GM23338 (cell line): ENCODE measurements at regions not wholly inside any gene's neighbourhood (a gene's known extent, or its start where the extent isn't known, plus 50 kb on each side); places are given as distances from the start of the nearest gene placed in this dataset.

Experiments
- ATAC-seq: fragments of 200-7000 bp; cut with Tn5 transposase; 3 replicates; pipeline ENCODE4 v1.9.1; 2020
- DNase-seq: peaks from one replicate; pipeline ENCODE4 v3.0.0-alpha.2; 2015; ENCODE audit warnings: low spot score
- H2AFZ ChIP-seq: fragments of 200-600 bp; sonication (generic); 2 replicates; pipeline ENCODE4 v1.8.0; 2016; ENCODE audit warnings: antibody characterized with exemption, mild to moderate bottlenecking, moderate library complexity
- H3F3A ChIP-seq: fragments of 200-600 bp; sonication (generic); replicated peaks from 2 replicates; pipeline ENCODE4 v1.8.0; 2017; ENCODE audit warnings: antibody characterized with exemption, mixed run types, low read depth
- H3K27ac ChIP-seq: fragments of 200-600 bp; sonication (generic); 2 replicates; pipeline ENCODE4 v1.6.1; 2016; ENCODE audit warnings: low read depth
- H3K27me3 ChIP-seq: fragments of 200-600 bp; sonication (generic); 2 replicates; pipeline ENCODE4 v1.8.0; 2016; ENCODE audit warnings: mild to moderate bottlenecking, mixed run types, moderate library complexity; ENCODE audit not compliant: insufficient read depth
- H3K36me3 ChIP-seq: fragments of 200-600 bp; sonication (generic); 2 replicates; pipeline ENCODE4 v1.8.0; 2016; ENCODE audit warnings: mild to moderate bottlenecking; ENCODE audit not compliant: insufficient read depth
- H3K4me1 ChIP-seq: fragments of 200-600 bp; sonication (generic); 2 replicates; pipeline ENCODE4 v1.8.0; 2016; ENCODE audit warnings: mild to moderate bottlenecking, moderate library complexity; ENCODE audit not compliant: insufficient read depth
- H3K4me2 ChIP-seq: fragments of 200-600 bp; sonication (generic); 2 replicates; pipeline ENCODE4 v1.7.1; 2017; ENCODE audit warnings: mixed run types
- H3K4me3 ChIP-seq: fragments of 200-600 bp; sonication (generic); 2 replicates; pipeline ENCODE4 v1.6.1; 2016; ENCODE audit warnings: mixed run types
- H3K79me2 ChIP-seq: fragments of 200-600 bp; sonication (generic); replicated peaks from 2 replicates; pipeline ENCODE4 v1.8.0; 2017; ENCODE audit warnings: mild to moderate bottlenecking; ENCODE audit not compliant: insufficient read depth
- H3K9me2 ChIP-seq: fragments of 200-600 bp; sonication (generic); 2 replicates; pipeline ENCODE4 v1.8.0; 2017; ENCODE audit not compliant: insufficient read depth
- H4K20me1 ChIP-seq: fragments of 200-600 bp; sonication (generic); replicated peaks from 2 replicates; pipeline ENCODE4 v1.8.0; 2017; ENCODE audit warnings: mild to moderate bottlenecking; ENCODE audit not compliant: insufficient read depth
- H3K27ac Mint-ChIP-seq: 2 replicates; pipeline ENCODE4 v1.8.0; 2020; ENCODE audit warnings: inconsistent platforms, mild to moderate bottlenecking, moderate library complexity, mixed read lengths
- H3K27me3 Mint-ChIP-seq: 3 replicates; pipeline ENCODE4 v1.8.0; 2022; ENCODE audit warnings: low read depth, mild to moderate bottlenecking, moderate library complexity, mixed read lengths, inconsistent platforms; ENCODE audit not compliant: insufficient read depth, poor library complexity
- H3K36me3 Mint-ChIP-seq: 3 replicates; pipeline ENCODE4 v1.8.0; 2021; ENCODE audit warnings: low read depth, mild to moderate bottlenecking, inconsistent platforms, moderate library complexity, mixed read lengths
- H3K4me1 Mint-ChIP-seq: 3 replicates; pipeline ENCODE4 v1.8.0; 2020; ENCODE audit warnings: mild to moderate bottlenecking, inconsistent platforms, mixed read lengths
- H3K4me3 Mint-ChIP-seq: 3 replicates; pipeline ENCODE4 v1.8.0; 2021; ENCODE audit warnings: moderate library complexity, mild to moderate bottlenecking, inconsistent platforms, mixed read lengths
- H3K9me3 Mint-ChIP-seq: 3 replicates; pipeline ENCODE4 v1.8.0; 2020; ENCODE audit warnings: moderate library complexity, mild to moderate bottlenecking, inconsistent platforms, mixed read lengths
- CREB1 ChIP-seq: fragments of 250-450 bp; sonication (Bioruptor Pico); IDR thresholded peaks from 2 replicates; pipeline ENCODE4 v1.5.0; 2020; ENCODE audit warnings: low read depth, mild to moderate bottlenecking, moderate library complexity
- CTCF ChIP-seq, 2 experiments: fragments of 200-600 bp in 1 of 2; sonication (generic) in 1 of 2; conservative IDR thresholded peaks; 2 replicates each; pipeline versions ENCODE4 v1.5.1 to v1.6.1; 2016 to 2017; ENCODE audit warnings: antibody characterized with exemption in 2 of 2, low read depth in 2 of 2, mild to moderate bottlenecking in 2 of 2, moderate library complexity in 1 of 2
- EZH2 ChIP-seq: fragments of 200-600 bp; sonication (generic); IDR thresholded peaks from one replicate; pipeline ENCODE4 v1.8.0; 2017; ENCODE audit warnings: antibody characterized with exemption, mild to moderate bottlenecking, low read depth; ENCODE audit not compliant: unreplicated experiment
- EZH2phosphoT487 ChIP-seq: fragments of 200-600 bp; sonication (generic); IDR thresholded peaks from one replicate; pipeline ENCODE4 v1.8.1; 2018; ENCODE audit warnings: antibody characterized with exemption; ENCODE audit not compliant: unreplicated experiment
- JUNB ChIP-seq: IDR thresholded peaks from one replicate; pipeline ENCODE4 v1.6.1; 2016; ENCODE audit warnings: antibody characterized with exemption; ENCODE audit not compliant: unreplicated experiment
- NANOG ChIP-seq: IDR thresholded peaks from 2 replicates; pipeline ENCODE4 v1.6.1; 2016; ENCODE audit warnings: antibody characterized with exemption, borderline replicate concordance
- POLR2AphosphoS5 ChIP-seq: IDR thresholded peaks from 2 replicates; pipeline ENCODE4 v1.6.1; 2016; ENCODE audit warnings: antibody characterized with exemption, low read depth
- STAT1 ChIP-seq: IDR thresholded peaks from one replicate; pipeline ENCODE4 v1.6.1; 2016; ENCODE audit warnings: antibody characterized with exemption; ENCODE audit not compliant: unreplicated experiment
- ZNF114 ChIP-seq: fragments of 250-450 bp; sonication (Bioruptor Pico); IDR thresholded peaks from 2 replicates; pipeline ENCODE4 v1.5.0; 2020; ENCODE audit warnings: mild to moderate bottlenecking, moderate library complexity
- ZNF331 ChIP-seq: fragments of 250-450 bp; sonication (Bioruptor Pico); IDR thresholded peaks from 2 replicates; pipeline ENCODE4 v1.5.0; 2020; ENCODE audit warnings: low read depth, mild to moderate bottlenecking, moderate library complexity
- TF ChIP-seq, protein P1 (sequence below): IDR thresholded peaks from one replicate; pipeline ENCODE4 v1.6.1; 2018; ENCODE audit warnings: antibody characterized with exemption; ENCODE audit not compliant: unreplicated experiment
- TF ChIP-seq, protein P2 (sequence below): IDR thresholded peaks from 2 replicates; pipeline ENCODE4 v1.6.1; 2016; ENCODE audit warnings: antibody characterized with exemption
- TF ChIP-seq, protein P3 (sequence below): fragments of 250-450 bp; sonication (Bioruptor Pico); IDR thresholded peaks from 2 replicates; pipeline ENCODE4 v1.5.0; 2020; ENCODE audit warnings: mild to moderate bottlenecking, moderate library complexity

- DNase-seq (no peak), ATAC-seq (no peak)
- Histone ChIP-seq H3K27ac (no peak overlapping the region), H3K4me3 (no peak overlapping the region), H3F3A (no peaks in the 10 kb centered on the region), H3K79me2 (no peaks in the 10 kb centered on the region), H3K9me2 (no peaks in the 10 kb centered on the region), H3K27me3 (no peaks in the 10 kb centered on the region), H3K4me1 (no peaks in the 10 kb centered on the region), H3K4me2 (no peak overlapping the region), H2AFZ (no peak overlapping the region), H3K36me3 (no peaks in the 10 kb centered on the region), H4K20me1 (no peaks in the 10 kb centered on the region)
- no peak overlapping the region for H3K4me3 Mint-ChIP-seq
- no peaks in the 10 kb centered on the region for H3K36me3 Mint-ChIP-seq
- H3K27me3 Mint-ChIP-seq: no peaks in the 10 kb centered on the region
- H3K27ac Mint-ChIP-seq: no peak overlapping the region
- H3K9me3 Mint-ChIP-seq: no peaks in the 10 kb centered on the region
- TF ChIP-seq ZNF114 (CRISPR knock-in tag) (no peak), POLR2AphosphoS5 (no peak), JUNB (no peak), ZNF331 (CRISPR knock-in tag) (no peak), CTCF (conservative IDR thresholded peaks at IDR 0.05; ENCODE audit: low read depth in 2 of 2) (no peak), NANOG (no peak), STAT1 (no peak), CREB1 (CRISPR knock-in tag) (no peak), EZH2phosphoT487 (no peak), EZH2 (no peak)
- TF ChIP-seq, protein P1, sequence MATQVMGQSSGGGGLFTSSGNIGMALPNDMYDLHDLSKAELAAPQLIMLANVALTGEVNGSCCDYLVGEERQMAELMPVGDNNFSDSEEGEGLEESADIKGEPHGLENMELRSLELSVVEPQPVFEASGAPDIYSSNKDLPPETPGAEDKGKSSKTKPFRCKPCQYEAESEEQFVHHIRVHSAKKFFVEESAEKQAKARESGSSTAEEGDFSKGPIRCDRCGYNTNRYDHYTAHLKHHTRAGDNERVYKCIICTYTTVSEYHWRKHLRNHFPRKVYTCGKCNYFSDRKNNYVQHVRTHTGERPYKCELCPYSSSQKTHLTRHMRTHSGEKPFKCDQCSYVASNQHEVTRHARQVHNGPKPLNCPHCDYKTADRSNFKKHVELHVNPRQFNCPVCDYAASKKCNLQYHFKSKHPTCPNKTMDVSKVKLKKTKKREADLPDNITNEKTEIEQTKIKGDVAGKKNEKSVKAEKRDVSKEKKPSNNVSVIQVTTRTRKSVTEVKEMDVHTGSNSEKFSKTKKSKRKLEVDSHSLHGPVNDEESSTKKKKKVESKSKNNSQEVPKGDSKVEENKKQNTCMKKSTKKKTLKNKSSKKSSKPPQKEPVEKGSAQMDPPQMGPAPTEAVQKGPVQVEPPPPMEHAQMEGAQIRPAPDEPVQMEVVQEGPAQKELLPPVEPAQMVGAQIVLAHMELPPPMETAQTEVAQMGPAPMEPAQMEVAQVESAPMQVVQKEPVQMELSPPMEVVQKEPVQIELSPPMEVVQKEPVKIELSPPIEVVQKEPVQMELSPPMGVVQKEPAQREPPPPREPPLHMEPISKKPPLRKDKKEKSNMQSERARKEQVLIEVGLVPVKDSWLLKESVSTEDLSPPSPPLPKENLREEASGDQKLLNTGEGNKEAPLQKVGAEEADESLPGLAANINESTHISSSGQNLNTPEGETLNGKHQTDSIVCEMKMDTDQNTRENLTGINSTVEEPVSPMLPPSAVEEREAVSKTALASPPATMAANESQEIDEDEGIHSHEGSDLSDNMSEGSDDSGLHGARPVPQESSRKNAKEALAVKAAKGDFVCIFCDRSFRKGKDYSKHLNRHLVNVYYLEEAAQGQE: no peak
- TF ChIP-seq, protein P2, sequence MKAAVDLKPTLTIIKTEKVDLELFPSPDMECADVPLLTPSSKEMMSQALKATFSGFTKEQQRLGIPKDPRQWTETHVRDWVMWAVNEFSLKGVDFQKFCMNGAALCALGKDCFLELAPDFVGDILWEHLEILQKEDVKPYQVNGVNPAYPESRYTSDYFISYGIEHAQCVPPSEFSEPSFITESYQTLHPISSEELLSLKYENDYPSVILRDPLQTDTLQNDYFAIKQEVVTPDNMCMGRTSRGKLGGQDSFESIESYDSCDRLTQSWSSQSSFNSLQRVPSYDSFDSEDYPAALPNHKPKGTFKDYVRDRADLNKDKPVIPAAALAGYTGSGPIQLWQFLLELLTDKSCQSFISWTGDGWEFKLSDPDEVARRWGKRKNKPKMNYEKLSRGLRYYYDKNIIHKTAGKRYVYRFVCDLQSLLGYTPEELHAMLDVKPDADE: no peak
- TF ChIP-seq, protein P3, sequence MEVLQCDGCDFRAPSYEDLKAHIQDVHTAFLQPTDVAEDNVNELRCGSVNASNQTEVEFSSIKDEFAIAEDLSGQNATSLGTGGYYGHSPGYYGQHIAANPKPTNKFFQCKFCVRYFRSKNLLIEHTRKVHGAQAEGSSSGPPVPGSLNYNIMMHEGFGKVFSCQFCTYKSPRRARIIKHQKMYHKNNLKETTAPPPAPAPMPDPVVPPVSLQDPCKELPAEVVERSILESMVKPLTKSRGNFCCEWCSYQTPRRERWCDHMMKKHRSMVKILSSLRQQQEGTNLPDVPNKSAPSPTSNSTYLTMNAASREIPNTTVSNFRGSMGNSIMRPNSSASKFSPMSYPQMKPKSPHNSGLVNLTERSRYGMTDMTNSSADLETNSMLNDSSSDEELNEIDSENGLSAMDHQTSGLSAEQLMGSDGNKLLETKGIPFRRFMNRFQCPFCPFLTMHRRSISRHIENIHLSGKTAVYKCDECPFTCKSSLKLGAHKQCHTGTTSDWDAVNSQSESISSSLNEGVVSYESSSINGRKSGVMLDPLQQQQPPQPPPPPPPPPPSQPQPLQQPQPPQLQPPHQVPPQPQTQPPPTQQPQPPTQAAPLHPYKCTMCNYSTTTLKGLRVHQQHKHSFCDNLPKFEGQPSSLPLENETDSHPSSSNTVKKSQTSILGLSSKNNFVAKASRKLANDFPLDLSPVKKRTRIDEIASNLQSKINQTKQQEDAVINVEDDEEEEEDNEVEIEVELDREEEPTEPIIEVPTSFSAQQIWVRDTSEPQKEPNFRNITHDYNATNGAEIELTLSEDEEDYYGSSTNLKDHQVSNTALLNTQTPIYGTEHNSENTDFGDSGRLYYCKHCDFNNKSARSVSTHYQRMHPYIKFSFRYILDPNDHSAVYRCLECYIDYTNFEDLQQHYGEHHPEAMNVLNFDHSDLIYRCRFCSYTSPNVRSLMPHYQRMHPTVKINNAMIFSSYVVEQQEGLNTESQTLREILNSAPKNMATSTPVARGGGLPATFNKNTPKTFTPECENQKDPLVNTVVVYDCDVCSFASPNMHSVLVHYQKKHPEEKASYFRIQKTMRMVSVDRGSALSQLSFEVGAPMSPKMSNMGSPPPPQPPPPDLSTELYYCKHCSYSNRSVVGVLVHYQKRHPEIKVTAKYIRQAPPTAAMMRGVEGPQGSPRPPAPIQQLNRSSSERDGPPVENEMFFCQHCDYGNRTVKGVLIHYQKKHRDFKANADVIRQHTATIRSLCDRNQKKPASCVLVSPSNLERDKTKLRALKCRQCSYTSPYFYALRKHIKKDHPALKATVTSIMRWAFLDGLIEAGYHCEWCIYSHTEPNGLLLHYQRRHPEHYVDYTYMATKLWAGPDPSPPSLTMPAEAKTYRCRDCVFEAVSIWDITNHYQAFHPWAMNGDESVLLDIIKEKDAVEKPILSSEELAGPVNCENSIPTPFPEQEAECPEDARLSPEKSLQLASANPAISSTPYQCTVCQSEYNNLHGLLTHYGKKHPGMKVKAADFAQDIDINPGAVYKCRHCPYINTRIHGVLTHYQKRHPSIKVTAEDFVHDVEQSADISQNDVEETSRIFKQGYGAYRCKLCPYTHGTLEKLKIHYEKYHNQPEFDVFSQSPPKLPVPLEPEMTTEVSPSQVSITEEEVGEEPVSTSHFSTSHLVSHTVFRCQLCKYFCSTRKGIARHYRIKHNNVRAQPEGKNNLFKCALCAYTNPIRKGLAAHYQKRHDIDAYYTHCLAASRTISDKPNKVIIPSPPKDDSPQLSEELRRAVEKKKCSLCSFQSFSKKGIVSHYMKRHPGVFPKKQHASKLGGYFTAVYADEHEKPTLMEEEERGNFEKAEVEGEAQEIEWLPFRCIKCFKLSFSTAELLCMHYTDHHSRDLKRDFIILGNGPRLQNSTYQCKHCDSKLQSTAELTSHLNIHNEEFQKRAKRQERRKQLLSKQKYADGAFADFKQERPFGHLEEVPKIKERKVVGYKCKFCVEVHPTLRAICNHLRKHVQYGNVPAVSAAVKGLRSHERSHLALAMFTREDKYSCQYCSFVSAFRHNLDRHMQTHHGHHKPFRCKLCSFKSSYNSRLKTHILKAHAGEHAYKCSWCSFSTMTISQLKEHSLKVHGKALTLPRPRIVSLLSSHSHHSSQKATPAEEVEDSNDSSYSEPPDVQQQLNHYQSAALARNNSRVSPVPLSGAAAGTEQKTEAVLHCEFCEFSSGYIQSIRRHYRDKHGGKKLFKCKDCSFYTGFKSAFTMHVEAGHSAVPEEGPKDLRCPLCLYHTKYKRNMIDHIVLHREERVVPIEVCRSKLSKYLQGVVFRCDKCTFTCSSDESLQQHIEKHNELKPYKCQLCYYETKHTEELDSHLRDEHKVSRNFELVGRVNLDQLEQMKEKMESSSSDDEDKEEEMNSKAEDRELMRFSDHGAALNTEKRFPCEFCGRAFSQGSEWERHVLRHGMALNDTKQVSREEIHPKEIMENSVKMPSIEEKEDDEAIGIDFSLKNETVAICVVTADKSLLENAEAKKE (CRISPR knock-in tag): no peak
- no peaks in the 10 kb centered on the region for H3K4me1 Mint-ChIP-seq
These were observed 299.6 kb upstream of the CDH18 start for GRCh38 chr5:20287640-20288039.
